HG02763 (cell line): ENCODE measurements at regions not wholly inside any gene's neighbourhood (a gene's known extent, or its start where the extent isn't known, plus 50 kb on each side); places are given as distances from the start of the nearest gene placed in this dataset.
A peak's percentile ranks its signal among the peaks of the same experiment; 100 is the strongest.
"Not testable (repeated sequence)": the region's sequence is repeated elsewhere in the genome, so short reads cannot be mapped to it uniquely, and the experiment has no call there.

Source experiments
- ATAC-seq: cut with Tn5 transposase; IDR thresholded peaks from one replicate; pipeline ENCODE4 v1.9.1; 2021; ENCODE audit warnings: mild to moderate bottlenecking, moderate library complexity; ENCODE audit not compliant: unreplicated experiment

DNA sequence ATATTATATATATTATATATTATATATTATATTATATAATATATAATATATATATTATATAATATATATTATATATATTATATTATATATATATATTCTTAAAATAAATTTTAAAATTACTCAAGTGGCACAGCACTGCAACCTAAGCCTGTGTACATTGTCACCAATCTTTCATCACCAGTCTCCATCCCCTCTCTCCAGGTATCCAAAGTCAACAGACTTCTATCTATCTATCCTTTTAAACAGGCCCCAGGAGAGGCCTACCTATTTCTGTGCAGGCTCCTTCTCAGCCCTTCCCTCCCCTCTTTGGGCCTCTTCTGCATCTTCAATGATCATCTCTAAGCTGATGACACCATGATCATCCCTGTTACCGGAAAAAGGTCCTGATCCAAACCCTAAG lies 111.7 kb downstream of the RHOU start:
- no peak for ATAC-seq

- not testable (repeated sequence) for ATAC-seq
These were observed 112.2 kb downstream of the RHOU start for GRCh38 chr1:228847451-228847850.

DNA sequence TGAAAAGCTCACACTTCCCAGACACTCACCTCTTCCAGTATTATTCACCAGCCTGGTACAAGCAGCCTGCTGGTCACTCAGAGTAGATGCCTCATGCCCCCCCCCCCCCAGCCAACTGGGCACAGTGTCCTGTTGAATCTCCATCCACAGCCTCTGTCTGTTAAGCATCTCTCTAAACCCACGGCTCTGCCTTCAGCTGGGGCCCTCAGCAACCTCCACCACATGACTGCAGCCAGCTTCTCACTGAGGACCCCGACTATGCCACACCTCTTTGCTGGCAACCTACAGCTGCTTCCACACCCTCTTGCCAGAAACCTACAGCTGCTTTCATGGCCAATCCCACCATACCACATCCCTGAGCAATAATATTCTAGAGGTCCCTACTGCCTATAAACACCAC lies 113.1 kb downstream of the RHOU start:
- no peak for ATAC-seq

DNA sequence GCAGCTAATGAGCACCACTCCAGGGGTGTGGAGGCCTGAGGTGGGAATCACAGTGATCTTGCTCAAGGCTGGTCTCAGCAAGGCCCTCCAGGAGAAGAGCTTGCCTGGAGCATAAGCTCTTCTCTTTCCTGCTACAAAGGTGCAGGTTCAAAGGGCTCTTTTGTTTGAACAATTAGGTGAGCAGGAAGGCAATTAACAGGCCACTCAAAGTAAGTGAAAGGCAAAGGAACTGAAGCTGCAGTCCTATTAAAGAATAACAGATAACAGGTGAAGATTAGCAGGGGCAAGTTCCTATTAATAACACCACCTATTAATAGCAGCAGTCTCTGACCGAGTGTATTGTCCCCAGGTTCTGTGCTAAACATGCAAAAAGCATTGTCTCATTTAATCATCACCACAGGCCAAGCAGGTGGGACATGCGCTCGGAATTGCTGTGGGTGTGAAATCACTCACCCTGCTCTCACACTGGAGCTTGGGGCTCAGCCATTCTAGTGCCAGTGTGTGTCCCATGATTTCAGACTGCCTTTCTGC lies 113.8 kb downstream of the RHOU start:
- peak; percentile 77 for ATAC-seq

- ATAC-seq: no peak
These were observed 115.1 kb downstream of the RHOU start for GRCh38 chr1:228850141-228851100.

- ATAC-seq: no peak
These were observed 115.9 kb downstream of the RHOU start for GRCh38 chr1:228851193-228851592.

DNA sequence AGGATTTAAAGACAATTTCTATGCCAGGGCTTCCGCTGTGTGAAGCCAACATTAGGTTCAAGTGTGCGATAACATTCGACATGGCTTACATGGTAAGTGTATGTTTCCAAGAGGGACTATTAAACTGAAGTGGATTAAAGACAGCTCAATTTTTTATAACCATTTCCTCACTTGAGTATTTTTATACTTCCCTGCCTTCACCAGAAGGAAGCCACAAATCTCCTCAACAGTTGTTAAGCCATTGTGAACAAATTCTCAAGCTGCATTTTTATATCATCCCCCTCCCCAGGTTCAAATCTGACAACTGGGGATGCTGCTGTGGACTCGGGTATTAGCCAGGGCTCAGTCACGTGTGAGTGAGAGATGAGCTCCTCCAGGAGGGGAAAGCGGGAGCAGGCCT lies 116.3 kb downstream of the RHOU start:
- no peak for ATAC-seq

- no peak for ATAC-seq
These were observed 116.7 kb downstream of the RHOU start for GRCh38 chr1:228852024-228852423.

- no peak for ATAC-seq
These were observed 117.3 kb downstream of the RHOU start for GRCh38 chr1:228852511-228853088.

DNA sequence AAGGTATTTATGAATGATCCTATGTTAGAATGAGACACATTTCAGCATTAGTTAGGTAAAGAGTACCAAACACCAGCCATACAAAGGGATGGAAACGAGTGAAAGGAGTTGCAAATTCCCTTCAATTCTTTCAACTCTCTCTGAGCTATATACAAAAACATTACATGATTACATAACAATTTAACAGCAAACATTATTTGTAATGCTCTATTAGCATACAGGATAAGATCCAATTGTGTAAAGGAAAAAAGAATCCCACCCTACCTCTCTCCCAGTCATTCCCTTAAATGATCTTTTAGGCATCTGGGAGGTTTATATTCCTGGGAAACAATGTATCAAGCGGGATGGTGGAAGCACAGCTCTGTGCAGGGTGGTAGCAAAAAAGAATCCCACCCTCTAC lies 117.9 kb downstream of the RHOU start:
- ATAC-seq: no peak

DNA sequence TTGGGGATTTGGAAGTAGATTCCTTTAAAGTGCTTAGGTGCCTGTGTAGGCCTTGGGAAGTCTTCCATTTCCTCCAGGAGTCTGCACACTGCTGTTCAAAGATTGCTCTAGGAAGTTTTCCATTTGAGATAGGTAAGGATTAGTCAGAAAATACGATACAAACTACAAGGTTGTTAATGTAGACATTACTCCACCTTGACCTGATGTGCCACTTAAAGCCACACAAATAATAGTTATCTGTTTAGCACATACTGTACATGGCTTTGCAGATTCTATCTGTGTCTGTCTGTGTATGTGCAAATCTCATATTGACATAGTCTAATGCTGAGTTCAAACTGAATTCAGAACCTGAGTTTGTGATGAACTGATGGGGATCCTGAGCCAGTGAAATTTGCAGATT lies 118.4 kb downstream of the RHOU start:
- no peak for ATAC-seq

DNA sequence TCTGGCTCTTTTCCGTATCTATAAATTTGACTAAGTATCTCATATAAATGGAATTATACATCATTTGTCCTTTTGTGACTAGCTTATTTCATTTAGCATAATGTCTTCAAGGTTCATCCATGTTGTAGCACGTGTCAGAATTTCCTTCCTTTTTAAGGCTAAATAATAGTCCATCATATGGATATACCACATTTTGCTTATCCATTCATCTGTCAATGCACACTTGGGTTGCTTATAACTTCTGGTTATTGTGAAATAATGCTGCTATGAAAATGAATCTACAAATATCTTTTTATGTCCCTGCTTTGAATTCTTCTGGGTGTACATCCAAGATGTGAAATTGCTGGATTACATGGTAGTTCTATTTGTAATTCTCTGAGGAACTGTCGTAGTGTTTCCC lies 119.6 kb downstream of the RHOU start:
- ATAC-seq: no peak

DNA sequence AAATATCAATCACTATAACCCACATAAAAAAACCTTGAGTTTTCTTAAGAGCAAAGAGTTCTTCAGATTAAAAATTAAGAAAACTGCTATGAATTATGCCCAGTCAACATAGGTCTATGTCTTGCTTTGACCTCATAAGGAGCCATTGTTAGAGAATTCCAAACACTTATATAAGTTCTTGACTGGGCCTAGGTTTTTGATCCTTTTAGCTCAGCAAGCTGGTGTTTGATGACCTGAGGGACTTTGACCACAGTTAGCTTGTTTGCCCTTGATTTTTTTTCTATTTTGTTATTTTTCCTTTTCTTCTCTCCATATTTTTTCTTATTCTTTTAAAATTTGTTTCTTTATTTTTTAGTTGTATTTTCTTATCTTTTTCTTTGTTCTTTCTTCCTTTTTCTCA lies 122.3 kb downstream of the RHOU start:
- ATAC-seq: no peak

GRCh38 chr1:228860911-228861831 lies 125.9 kb downstream of the RHOU start:
- ATAC-seq: peak; percentile 44

DNA sequence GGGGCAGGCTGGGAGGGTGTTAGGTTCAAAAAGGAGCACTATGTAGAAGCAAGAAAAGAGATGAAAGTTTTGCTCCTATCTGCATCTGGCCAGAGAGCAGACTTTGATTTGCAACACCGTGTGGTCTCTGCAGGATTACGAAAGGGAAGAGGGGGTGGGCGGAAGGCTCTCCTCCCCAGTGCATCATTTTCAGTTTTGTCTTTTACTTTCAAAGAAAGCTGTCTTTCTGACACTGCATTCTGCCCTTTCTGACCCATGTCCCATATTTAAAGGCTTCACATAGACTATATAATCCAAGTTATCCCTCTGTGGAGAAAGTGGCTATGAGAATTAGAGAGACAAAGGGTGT lies 126.5 kb downstream of the RHOU start:
- ATAC-seq: no peak

DNA sequence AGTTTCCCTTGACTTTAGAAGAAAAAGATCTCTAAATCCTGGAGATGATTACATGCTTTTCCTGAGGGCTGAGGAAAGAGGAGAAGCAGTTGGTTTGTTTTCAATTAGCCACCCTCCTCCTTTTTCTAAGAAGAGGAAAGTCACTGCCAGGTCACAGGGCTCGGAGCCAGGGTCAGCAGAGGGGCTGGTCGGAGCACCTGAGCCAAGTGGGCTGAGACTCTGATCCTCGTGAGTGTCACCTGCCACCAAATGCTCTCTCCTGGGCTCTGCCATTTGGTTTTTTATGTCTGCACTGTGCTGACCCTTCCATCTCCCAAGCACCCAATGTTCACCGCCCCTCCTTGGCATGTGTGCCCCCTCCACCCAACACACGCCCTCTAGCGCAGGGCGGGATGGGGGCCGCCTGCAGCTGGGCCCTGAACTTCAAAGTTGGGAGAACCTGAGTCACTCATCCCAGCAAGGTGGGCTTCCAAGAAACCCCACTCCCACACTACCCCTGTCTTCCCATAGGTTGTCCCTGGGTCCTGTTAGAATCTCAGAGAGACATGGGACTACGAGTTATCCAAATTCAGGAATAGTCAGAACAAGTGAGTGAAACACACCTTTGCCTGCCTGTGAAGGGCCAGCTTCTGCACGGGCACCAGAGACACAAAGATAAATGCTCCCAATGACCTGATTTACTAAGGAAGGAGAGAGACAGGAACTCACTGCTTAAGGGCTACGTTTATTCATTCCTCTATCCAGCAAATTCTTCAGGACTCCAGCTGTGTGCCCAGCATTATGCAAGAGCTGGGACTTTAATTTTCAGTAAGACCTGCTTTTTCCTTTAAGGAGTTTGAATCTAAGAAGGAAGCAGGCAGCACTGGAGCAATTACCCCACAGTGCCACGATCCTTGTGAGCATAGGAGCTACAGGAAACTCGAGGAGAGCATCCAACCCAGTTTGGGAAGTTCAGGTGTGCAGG lies 127.5 kb downstream of the RHOU start:
- ATAC-seq: no peak

DNA sequence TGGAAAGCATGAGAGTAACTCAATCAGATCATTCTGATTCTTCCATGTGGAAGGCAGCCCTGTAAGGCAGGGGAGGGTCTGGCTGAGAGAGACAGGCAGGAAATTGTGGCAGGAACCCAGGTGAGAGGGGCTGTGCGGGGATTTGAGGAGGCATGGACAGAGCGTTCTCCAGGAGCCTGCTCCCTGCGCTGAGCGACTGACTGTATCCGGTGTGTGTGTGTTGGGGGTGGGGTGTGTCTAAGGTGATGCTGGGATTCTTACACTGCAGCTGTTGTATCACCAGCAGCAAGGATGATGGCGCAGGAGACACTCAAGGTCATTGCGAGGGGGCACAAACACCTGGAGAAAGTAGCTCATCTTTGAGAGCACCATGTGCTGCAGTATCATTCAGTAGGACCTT lies 128.5 kb downstream of the RHOU start:
- no peak for ATAC-seq

- ATAC-seq: no peak
These were observed 130.5 kb downstream of the RHOU start for GRCh38 chr1:228865627-228866330.

- no peak for ATAC-seq
These were observed 131.2 kb downstream of the RHOU start for GRCh38 chr1:228866468-228866867.
